ENCODE measurements at regions not wholly inside any gene's neighbourhood (a gene's known extent, or its start where the extent isn't known, plus 50 kb on each side); places are given as distances from the start of the nearest gene placed in this dataset.

- H3K27ac ChIP-seq (ENCODE audit: low read length) = no peak overlapping the region
- ATAC-seq = no peak
- H3K4me1 Mint-ChIP-seq = no peaks in the 10 kb centered on the region
- H3K4me3 ChIP-seq (ENCODE audit: low read length) = no peak overlapping the region
- no peak for DNase-seq
- no peak overlapping the region for H3K27ac Mint-ChIP-seq
- TF ChIP-seq CTCF (IDR thresholded peaks at IDR 0.05) = no peak
- H3K9me3 ChIP-seq (ENCODE audit: control insufficient read depth, insufficient read depth, low read length) = peaks cover 11% of the 10 kb centered on the region
- intact Hi-C loops (cut with micrococcal nuclease) = no loop called here
- no peaks in the 10 kb centered on the region for H3K4me1 ChIP-seq (ENCODE audit: control insufficient read depth, insufficient read depth, low read length)
- WGBS (ENCODE audit: insufficient coverage) = 81% methylated on average over 2 of the region's 3 CpGs
- H3K9me3 Mint-ChIP-seq = peaks cover 2 to 13% of the 10 kb centered on the region in 2 donors
- no peak overlapping the region for H3K4me3 Mint-ChIP-seq
- H3K27me3 ChIP-seq (ENCODE audit: control insufficient read depth, insufficient read depth, low read length) = no peaks in the 10 kb centered on the region
- peaks cover 8% of the 10 kb centered on the region for H3K36me3 Mint-ChIP-seq
- no peaks in the 10 kb centered on the region for H3K36me3 ChIP-seq (ENCODE audit: control insufficient read depth, insufficient read depth, low read length)
- no peaks in the 10 kb centered on the region for H3K27me3 Mint-ChIP-seq (ENCODE audit: low read depth in 2 of 2)
Measured at GRCh38 chr4:186957952-186958555, 234.4 kb upstream of the FAT1 start.

GRCh38 chr4:186958726-186959350, 235.2 kb upstream of the FAT1 start:
- no peaks in the 10 kb centered on the region for H3K36me3 ChIP-seq (ENCODE audit: control insufficient read depth, insufficient read depth, low read length)
- intact Hi-C loops (cut with micrococcal nuclease) = no loop called here
- Mint-ChIP-seq H3K27me3 (ENCODE audit: low read depth in 2 of 2) (no peaks in the 10 kb centered on the region), H3K36me3 (peaks cover 6% of the 10 kb centered on the region), H3K4me3 (no peak overlapping the region), H3K4me1 (no peaks in the 10 kb centered on the region), H3K27ac (no peak overlapping the region), H3K9me3 (peaks cover 2 to 10% of the 10 kb centered on the region in 2 donors)
- TF ChIP-seq CTCF (IDR thresholded peaks at IDR 0.05) = no peak
- WGBS (ENCODE audit: insufficient coverage) = 73% methylated on average over 9 of the region's 9 CpGs
- no peak overlapping the region for H3K4me3 ChIP-seq (ENCODE audit: low read length)
- DNase-seq (no peak), ATAC-seq (no peak)
- no peak overlapping the region for H3K27ac ChIP-seq (ENCODE audit: low read length)
- H3K27me3 ChIP-seq (ENCODE audit: control insufficient read depth, insufficient read depth, low read length) = no peaks in the 10 kb centered on the region
- H3K9me3 ChIP-seq (ENCODE audit: control insufficient read depth, insufficient read depth, low read length) = peaks cover 7% of the 10 kb centered on the region
- no peaks in the 10 kb centered on the region for H3K4me1 ChIP-seq (ENCODE audit: control insufficient read depth, insufficient read depth, low read length)

GRCh38 chr4:186979961-186980745, 256.5 kb upstream of the FAT1 start:
- Histone ChIP-seq H3K36me3 (ENCODE audit: control insufficient read depth, insufficient read depth, low read length) (no peaks in the 10 kb centered on the region), H3K27ac (ENCODE audit: low read length) (no peak overlapping the region), H3K27me3 (ENCODE audit: control insufficient read depth, insufficient read depth, low read length) (no peaks in the 10 kb centered on the region), H3K4me3 (ENCODE audit: low read length) (no peak overlapping the region), H3K9me3 (ENCODE audit: control insufficient read depth, insufficient read depth, low read length) (peaks cover 7% of the 10 kb centered on the region), H3K4me1 (ENCODE audit: control insufficient read depth, insufficient read depth, low read length) (no peaks in the 10 kb centered on the region)
- Mint-ChIP-seq H3K4me3 (no peak overlapping the region), H3K36me3 (no peaks in the 10 kb centered on the region), H3K4me1 (no peaks in the 10 kb centered on the region), H3K27ac (no peak overlapping the region), H3K27me3 (ENCODE audit: low read depth in 2 of 2) (no peaks in the 10 kb centered on the region), H3K9me3 (peaks cover 4 to 7% of the 10 kb centered on the region in 2 donors)
- intact Hi-C loops (cut with micrococcal nuclease) = no loop called here
- no peak for TF ChIP-seq CTCF (IDR thresholded peaks at IDR 0.05)
- DNase-seq (no peak), ATAC-seq (no peak)
- 80% methylated on average over 12 of the region's 12 CpGs for WGBS (ENCODE audit: insufficient coverage)
